GM12875 (cell line): ENCODE measurements at regions not wholly inside any gene's neighbourhood (a gene's known extent, or its start where the extent isn't known, plus 50 kb on each side); places are given as distances from the start of the nearest gene placed in this dataset.

Experiments used
- H3K4me3 ChIP-seq: one replicate; pipeline ENCODE4 v1.5.1; 2011; ENCODE audit warnings: low read depth, low read length, control low read depth
- CTCF ChIP-seq: IDR thresholded peaks from 2 replicates; pipeline ENCODE4 v1.5.1; 2011; ENCODE audit warnings: low read depth, mild to moderate bottlenecking, control low read depth, inconsistent platforms, low read length, moderate library complexity, borderline replicate concordance; ENCODE audit not compliant: insufficient read depth

- TF ChIP-seq CTCF = no peak
These were observed 137.3 kb downstream of the TWIST2 start for GRCh38 chr2:238985041-238985729.

GRCh38 chr2:238985931-238986446, 138.1 kb downstream of the TWIST2 start:
- no peak for TF ChIP-seq CTCF

More at GRCh38 chr2:238985041-238985729, 137.3 kb downstream of the TWIST2 start:
- no peak overlapping the region for H3K4me3 ChIP-seq

GRCh38 chr2:238986491-238987351, 138.8 kb downstream of the TWIST2 start:
- no peak overlapping the region for H3K4me3 ChIP-seq
- no peak for TF ChIP-seq CTCF

More at GRCh38 chr2:238985931-238986446, 138.1 kb downstream of the TWIST2 start:
- H3K4me3 ChIP-seq = no peak overlapping the region

GRCh38 chr2:238987352-238987981, 139.6 kb downstream of the TWIST2 start:
- no peak overlapping the region for H3K4me3 ChIP-seq
- no peak for TF ChIP-seq CTCF

- TF ChIP-seq CTCF = no peak
- H3K4me3 ChIP-seq = no peak overlapping the region
These were observed 140.2 kb downstream of the TWIST2 start for GRCh38 chr2:238988105-238988504.

- no peak for TF ChIP-seq CTCF
- H3K4me3 ChIP-seq = no peak overlapping the region
These were observed 140.9 kb downstream of the TWIST2 start for GRCh38 chr2:238988752-238989151.

GRCh38 chr2:238989484-238989883, 141.6 kb downstream of the TWIST2 start:
- no peak overlapping the region for H3K4me3 ChIP-seq
- no peak for TF ChIP-seq CTCF
